ENCODE measurements at regions not wholly inside any gene's neighbourhood (a gene's known extent, or its start where the extent isn't known, plus 50 kb on each side); places are given as distances from the start of the nearest gene placed in this dataset.
"Not testable (repeated sequence)": the region's sequence is repeated elsewhere in the genome, so short reads cannot be mapped to it uniquely, and the experiment has no call there.

DNA sequence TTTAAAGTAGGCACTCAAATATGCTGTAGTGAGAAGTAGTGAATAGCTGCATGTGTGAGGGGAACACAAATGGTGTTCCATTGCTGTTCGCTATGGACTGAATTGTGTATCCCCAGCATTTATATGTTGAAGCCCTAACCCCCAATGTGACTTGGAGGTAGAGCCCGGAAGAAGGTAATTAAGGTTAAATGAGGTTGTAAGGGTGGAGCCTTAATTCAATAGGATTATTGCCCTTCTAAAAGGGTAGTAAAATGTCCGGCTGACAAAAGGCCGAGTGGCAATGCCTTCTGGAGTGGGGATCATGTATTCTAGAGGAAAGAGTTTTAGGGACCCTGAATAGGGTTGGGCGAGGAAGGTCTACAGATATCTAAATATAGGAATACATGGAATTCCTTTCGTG, 168.9 kb upstream of the NUDT10 start:
- DNase-seq (ENCODE audit: low read depth, low spot score), result no peak
- Histone ChIP-seq H3K36me3 (ENCODE audit: control insufficient read depth, insufficient read depth, low read length) (no peaks in the 10 kb centered on the region), H3K9me3 (ENCODE audit: control insufficient read depth, insufficient read depth, low read depth, low read length) (no peaks in the 10 kb centered on the region), H3K4me3 (ENCODE audit: low read depth in 2 of 2, low read length in 2 of 2) (no peak overlapping the region), H3K4me1 (ENCODE audit: control insufficient read depth, insufficient read depth, low read length) (no peaks in the 10 kb centered on the region), H3K27me3 (ENCODE audit: control insufficient read depth, insufficient read depth, low read length) (no peaks in the 10 kb centered on the region), H3K27ac (ENCODE audit: low read length) (no peak overlapping the region)
- ATAC-seq, result no peak
- ChIA-PET POLR2A (no interaction called here), CTCF (no interaction called here)
- intact Hi-C loops (cut with micrococcal nuclease; ENCODE audit: unreplicated experiment), result no loop called here
- TF ChIP-seq, protein P1, sequence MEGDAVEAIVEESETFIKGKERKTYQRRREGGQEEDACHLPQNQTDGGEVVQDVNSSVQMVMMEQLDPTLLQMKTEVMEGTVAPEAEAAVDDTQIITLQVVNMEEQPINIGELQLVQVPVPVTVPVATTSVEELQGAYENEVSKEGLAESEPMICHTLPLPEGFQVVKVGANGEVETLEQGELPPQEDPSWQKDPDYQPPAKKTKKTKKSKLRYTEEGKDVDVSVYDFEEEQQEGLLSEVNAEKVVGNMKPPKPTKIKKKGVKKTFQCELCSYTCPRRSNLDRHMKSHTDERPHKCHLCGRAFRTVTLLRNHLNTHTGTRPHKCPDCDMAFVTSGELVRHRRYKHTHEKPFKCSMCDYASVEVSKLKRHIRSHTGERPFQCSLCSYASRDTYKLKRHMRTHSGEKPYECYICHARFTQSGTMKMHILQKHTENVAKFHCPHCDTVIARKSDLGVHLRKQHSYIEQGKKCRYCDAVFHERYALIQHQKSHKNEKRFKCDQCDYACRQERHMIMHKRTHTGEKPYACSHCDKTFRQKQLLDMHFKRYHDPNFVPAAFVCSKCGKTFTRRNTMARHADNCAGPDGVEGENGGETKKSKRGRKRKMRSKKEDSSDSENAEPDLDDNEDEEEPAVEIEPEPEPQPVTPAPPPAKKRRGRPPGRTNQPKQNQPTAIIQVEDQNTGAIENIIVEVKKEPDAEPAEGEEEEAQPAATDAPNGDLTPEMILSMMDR (IDR thresholded peaks at IDR 0.05), result no peak
- no peak for TF ChIP-seq SIN3A (IDR thresholded peaks at IDR 0.05; ENCODE audit: borderline replicate concordance, insufficient read depth, low read depth, low read length)
- no peak for TF ChIP-seq POLR2AphosphoS5 (IDR thresholded peaks at IDR 0.05; ENCODE audit: low read depth, low read length)
- TF ChIP-seq TCF7L2 (IDR thresholded peaks at IDR 0.05; ENCODE audit: low read depth, low read length), result no peak
- TF ChIP-seq, protein P2, sequence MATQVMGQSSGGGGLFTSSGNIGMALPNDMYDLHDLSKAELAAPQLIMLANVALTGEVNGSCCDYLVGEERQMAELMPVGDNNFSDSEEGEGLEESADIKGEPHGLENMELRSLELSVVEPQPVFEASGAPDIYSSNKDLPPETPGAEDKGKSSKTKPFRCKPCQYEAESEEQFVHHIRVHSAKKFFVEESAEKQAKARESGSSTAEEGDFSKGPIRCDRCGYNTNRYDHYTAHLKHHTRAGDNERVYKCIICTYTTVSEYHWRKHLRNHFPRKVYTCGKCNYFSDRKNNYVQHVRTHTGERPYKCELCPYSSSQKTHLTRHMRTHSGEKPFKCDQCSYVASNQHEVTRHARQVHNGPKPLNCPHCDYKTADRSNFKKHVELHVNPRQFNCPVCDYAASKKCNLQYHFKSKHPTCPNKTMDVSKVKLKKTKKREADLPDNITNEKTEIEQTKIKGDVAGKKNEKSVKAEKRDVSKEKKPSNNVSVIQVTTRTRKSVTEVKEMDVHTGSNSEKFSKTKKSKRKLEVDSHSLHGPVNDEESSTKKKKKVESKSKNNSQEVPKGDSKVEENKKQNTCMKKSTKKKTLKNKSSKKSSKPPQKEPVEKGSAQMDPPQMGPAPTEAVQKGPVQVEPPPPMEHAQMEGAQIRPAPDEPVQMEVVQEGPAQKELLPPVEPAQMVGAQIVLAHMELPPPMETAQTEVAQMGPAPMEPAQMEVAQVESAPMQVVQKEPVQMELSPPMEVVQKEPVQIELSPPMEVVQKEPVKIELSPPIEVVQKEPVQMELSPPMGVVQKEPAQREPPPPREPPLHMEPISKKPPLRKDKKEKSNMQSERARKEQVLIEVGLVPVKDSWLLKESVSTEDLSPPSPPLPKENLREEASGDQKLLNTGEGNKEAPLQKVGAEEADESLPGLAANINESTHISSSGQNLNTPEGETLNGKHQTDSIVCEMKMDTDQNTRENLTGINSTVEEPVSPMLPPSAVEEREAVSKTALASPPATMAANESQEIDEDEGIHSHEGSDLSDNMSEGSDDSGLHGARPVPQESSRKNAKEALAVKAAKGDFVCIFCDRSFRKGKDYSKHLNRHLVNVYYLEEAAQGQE (IDR thresholded peaks at IDR 0.05; ENCODE audit: insufficient read depth in 1 of 2, low read depth in 2 of 2, low read length in 1 of 2), result no peak
- BruUV-seq (replicated peaks), result no TSS peak
- in situ Hi-C loops (cut with HindIII; ENCODE audit: low pct_unique_long_range_greater_than_20kb, low sequenced_read_pairs), result no loop called here

DNA sequence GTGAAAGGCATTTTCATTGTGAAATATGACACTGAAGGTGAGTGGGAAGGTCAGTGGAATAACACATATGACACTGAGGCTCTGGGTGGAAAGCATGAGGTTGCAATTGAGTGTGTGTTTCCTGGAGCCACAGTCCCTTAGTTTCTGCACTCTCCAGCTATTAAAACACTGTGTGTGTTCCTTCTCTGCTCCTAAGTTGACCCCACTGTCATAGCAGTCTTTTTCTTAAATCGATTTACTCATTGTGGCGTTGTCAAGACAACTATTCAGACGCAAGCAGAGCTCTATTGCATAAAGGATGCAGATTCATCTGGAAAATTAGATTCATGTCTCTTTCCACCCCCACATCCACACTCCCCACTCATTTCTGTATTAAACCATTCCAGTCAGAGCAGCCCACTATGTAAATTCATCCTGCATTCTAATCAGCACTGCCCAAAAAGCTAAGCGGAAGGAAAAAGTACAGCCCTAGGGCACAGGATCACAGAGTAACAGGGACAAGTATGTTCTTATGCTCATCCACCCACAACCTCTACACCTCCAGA, 154.2 kb upstream of the NUDT10 start:
- H3K4me1 ChIP-seq (ENCODE audit: control insufficient read depth, insufficient read depth, low read length); H3K36me3 ChIP-seq (ENCODE audit: control insufficient read depth, insufficient read depth, low read length); CTCF ChIA-PET; BruUV-seq (replicated peaks); DNase-seq (ENCODE audit: low read depth, low spot score); H3K27me3 ChIP-seq (ENCODE audit: control insufficient read depth, insufficient read depth, low read length); in situ Hi-C loops (cut with HindIII; ENCODE audit: low pct_unique_long_range_greater_than_20kb, low sequenced_read_pairs); POLR2A ChIA-PET; H3K4me3 ChIP-seq (ENCODE audit: low read depth in 2 of 2, low read length in 2 of 2); intact Hi-C loops (cut with micrococcal nuclease; ENCODE audit: unreplicated experiment); H3K9me3 ChIP-seq (ENCODE audit: control insufficient read depth, insufficient read depth, low read depth, low read length); ATAC-seq; H3K27ac ChIP-seq (ENCODE audit: low read length): not testable (repeated sequence)

DNA sequence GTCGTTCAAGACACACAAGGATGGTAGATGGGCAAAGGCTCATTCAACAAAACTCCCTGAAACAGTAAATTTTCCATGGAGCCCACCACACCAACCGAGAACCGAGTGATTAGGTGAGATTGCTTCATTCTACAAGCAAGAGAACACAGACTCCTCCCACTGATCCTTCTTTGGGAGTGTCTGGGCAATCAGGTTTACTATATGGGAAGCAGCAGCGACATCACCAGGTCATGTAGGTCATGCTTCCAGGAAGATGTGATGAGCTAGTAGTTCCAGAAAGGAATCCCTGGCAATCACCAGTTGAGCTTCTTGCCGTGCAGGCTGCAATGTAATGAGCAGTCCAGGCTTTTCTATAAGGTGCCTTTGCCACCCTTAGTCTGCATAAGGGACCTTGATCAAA, 152.8 kb upstream of the NUDT10 start:
- intact Hi-C loops (cut with micrococcal nuclease; ENCODE audit: unreplicated experiment); POLR2A ChIA-PET; CTCF ChIA-PET; in situ Hi-C loops (cut with HindIII; ENCODE audit: low pct_unique_long_range_greater_than_20kb, low sequenced_read_pairs); H3K27ac ChIP-seq (ENCODE audit: low read length); H3K4me1 ChIP-seq (ENCODE audit: control insufficient read depth, insufficient read depth, low read length); DNase-seq (ENCODE audit: low read depth, low spot score); BruUV-seq (replicated peaks); H3K4me3 ChIP-seq (ENCODE audit: low read depth in 2 of 2, low read length in 2 of 2); H3K36me3 ChIP-seq (ENCODE audit: control insufficient read depth, insufficient read depth, low read length); ATAC-seq; H3K27me3 ChIP-seq (ENCODE audit: control insufficient read depth, insufficient read depth, low read length); H3K9me3 ChIP-seq (ENCODE audit: control insufficient read depth, insufficient read depth, low read depth, low read length): not testable (repeated sequence)
